MM.1S (cell line): ENCODE measurements at regions not wholly inside any gene's neighbourhood (a gene's known extent, or its start where the extent isn't known, plus 50 kb on each side); places are given as distances from the start of the nearest gene placed in this dataset.

ENCODE experiments used
- DNase-seq: peaks from one replicate; pipeline ENCODE4 v3.0.0-alpha.2; 2015
- H2AFZ ChIP-seq: fragments of 300-600 bp; sonication (generic); 2 replicates; pipeline ENCODE4 v1.6.0; 2016; ENCODE audit warnings: antibody characterized with exemption, low read length
- H3F3A ChIP-seq: fragments of 300-600 bp; sonication (generic); 2 replicates; pipeline ENCODE4 v1.6.1; 2016; ENCODE audit warnings: mild to moderate bottlenecking, antibody characterized with exemption, low read length, moderate library complexity, mixed read lengths; ENCODE audit not compliant: insufficient read depth
- H3K27ac ChIP-seq: fragments of 300-600 bp; sonication (generic); 2 replicates; pipeline ENCODE4 v1.5.1; 2016; ENCODE audit warnings: mild to moderate bottlenecking, low read length
- H3K27me3 ChIP-seq: fragments of 300-600 bp; sonication (generic); replicated peaks from 2 replicates; pipeline ENCODE4 v1.6.0; 2016; ENCODE audit warnings: low read length; ENCODE audit not compliant: insufficient read depth
- H3K36me3 ChIP-seq: fragments of 300-600 bp; sonication (generic); replicated peaks from 2 replicates; pipeline ENCODE4 v1.6.1; 2016; ENCODE audit warnings: mild to moderate bottlenecking, low read length, mixed read lengths; ENCODE audit not compliant: insufficient read depth
- H3K4me1 ChIP-seq: fragments of 300-600 bp; sonication (generic); 2 replicates; pipeline ENCODE4 v1.6.1; 2016; ENCODE audit warnings: low read length, mixed read lengths
- H3K4me2 ChIP-seq: fragments of 300-600 bp; sonication (generic); 2 replicates; pipeline ENCODE4 v1.6.0; 2016; ENCODE audit warnings: low read depth, low read length
- H3K4me3 ChIP-seq: fragments of 300-600 bp; sonication (generic); 2 replicates; pipeline ENCODE4 v1.5.1; 2016; ENCODE audit warnings: low read length, mixed read lengths
- H3K79me2 ChIP-seq: fragments of 300-600 bp; sonication (generic); 2 replicates; pipeline ENCODE4 v1.6.1; 2016; ENCODE audit warnings: mixed run types, low read length, mixed read lengths
- H3K9ac ChIP-seq: fragments of 300-600 bp; sonication (generic); 2 replicates; pipeline ENCODE4 v1.6.1; 2016; ENCODE audit warnings: low read length, mixed read lengths
- H3K9me2 ChIP-seq: fragments of 300-600 bp; sonication (generic); replicated peaks from 2 replicates; pipeline ENCODE4 v1.6.1; 2016; ENCODE audit warnings: mild to moderate bottlenecking, low read length, mixed read lengths; ENCODE audit not compliant: insufficient read depth
- H3K9me3 ChIP-seq: fragments of 300-600 bp; sonication (generic); replicated peaks from 2 replicates; pipeline ENCODE4 v1.6.1; 2016; ENCODE audit warnings: mild to moderate bottlenecking, low read length, mixed read lengths; ENCODE audit not compliant: insufficient read depth
- H4K20me1 ChIP-seq: fragments of 300-600 bp; sonication (generic); 2 replicates; pipeline ENCODE4 v1.6.1; 2016; ENCODE audit warnings: mild to moderate bottlenecking, low read length, moderate library complexity, mixed read lengths; ENCODE audit not compliant: insufficient read depth
- CTCF ChIP-seq: fragments of 300-600 bp; sonication (generic); IDR thresholded peaks from 2 replicates; pipeline ENCODE4 v1.5.1; 2016; ENCODE audit warnings: antibody characterized with exemption, low read length, mixed read lengths
- EZH2 ChIP-seq: fragments of 300-600 bp; sonication (generic); optimal IDR thresholded peaks from 2 replicates; pipeline ENCODE3; 2017; ENCODE audit warnings: low read depth, mild to moderate bottlenecking, antibody characterized with exemption, low read length, mixed read lengths
- EZH2phosphoT487 ChIP-seq: fragments of 300-600 bp; sonication (generic); IDR thresholded peaks from 2 replicates; pipeline ENCODE4 v1.6.1; 2018; ENCODE audit warnings: antibody characterized with exemption, low read length

GRCh38 chr17:34452769-34453168, 89.7 kb upstream of the CCL1 start:
- no peak overlapping the region for H2AFZ ChIP-seq
- H3K9ac ChIP-seq, result no peak overlapping the region
- no peaks in the 10 kb centered on the region for H3K36me3 ChIP-seq
- no peaks in the 10 kb centered on the region for H3F3A ChIP-seq
- no peak overlapping the region for H3K27ac ChIP-seq
- H3K4me1 ChIP-seq, result peaks cover 29% of the 10 kb centered on the region
- no peaks in the 10 kb centered on the region for H3K9me2 ChIP-seq
- no peak overlapping the region for H3K4me2 ChIP-seq
- no peaks in the 10 kb centered on the region for H3K27me3 ChIP-seq
- no peak for DNase-seq
- TF ChIP-seq EZH2phosphoT487 (no peak), EZH2 (no peak), CTCF (no peak)
- no peaks in the 10 kb centered on the region for H3K9me3 ChIP-seq
- no peak overlapping the region for H3K4me3 ChIP-seq
- no peaks in the 10 kb centered on the region for H3K79me2 ChIP-seq
- no peaks in the 10 kb centered on the region for H4K20me1 ChIP-seq

GRCh38 chr17:34451313-34451712, 88.3 kb upstream of the CCL1 start:
- no peaks in the 10 kb centered on the region for H3K9me3 ChIP-seq
- H4K20me1 ChIP-seq, result no peaks in the 10 kb centered on the region
- H3K9me2 ChIP-seq, result no peaks in the 10 kb centered on the region
- H3K36me3 ChIP-seq, result no peaks in the 10 kb centered on the region
- no peak overlapping the region for H3K27ac ChIP-seq
- no peak for DNase-seq
- TF ChIP-seq CTCF (no peak), EZH2 (no peak), EZH2phosphoT487 (no peak)
- H3K27me3 ChIP-seq, result no peaks in the 10 kb centered on the region
- no peak overlapping the region for H2AFZ ChIP-seq
- H3K4me1 ChIP-seq, result peaks cover 34% of the 10 kb centered on the region
- H3K4me2 ChIP-seq, result no peak overlapping the region
- no peak overlapping the region for H3K9ac ChIP-seq
- no peaks in the 10 kb centered on the region for H3F3A ChIP-seq
- H3K79me2 ChIP-seq, result no peaks in the 10 kb centered on the region
- no peak overlapping the region for H3K4me3 ChIP-seq

- Histone ChIP-seq H3K4me1 (peaks cover 54% of the 10 kb centered on the region), H3K9me3 (no peaks in the 10 kb centered on the region), H3K9ac (no peak overlapping the region), H3F3A (no peaks in the 10 kb centered on the region), H3K27ac (peak overlapping the region; percentile 60; the same call in 1 of the 2 replicates), H3K9me2 (no peaks in the 10 kb centered on the region), H3K4me3 (no peak overlapping the region), H3K4me2 (no peak overlapping the region), H3K36me3 (no peaks in the 10 kb centered on the region), H4K20me1 (no peaks in the 10 kb centered on the region), H2AFZ (no peak overlapping the region), H3K79me2 (no peaks in the 10 kb centered on the region), H3K27me3 (no peaks in the 10 kb centered on the region)
- peak; percentile 21 for DNase-seq
- TF ChIP-seq EZH2 (no peak), CTCF (no peak)
These were observed 84.4 kb upstream of the CCL1 start for GRCh38 chr17:34447406-34447805.
